H1 (cell line): ENCODE measurements at regions not wholly inside any gene's neighbourhood (a gene's known extent, or its start where the extent isn't known, plus 50 kb on each side); places are given as distances from the start of the nearest gene placed in this dataset.

Source experiments
- CTCF ChIA-PET: fragments of 300-600 bp; sonication (Branson Sonifier 250); formaldehyde crosslinking; loops from one replicate; lab custom pipeline; 2021; ENCODE audit not compliant: partially characterized antibody; lab: Charles Lee
- POLR2A ChIA-PET: fragments of 300-600 bp; sonication (Branson Sonifier 250); formaldehyde crosslinking; loops from one replicate; lab custom pipeline; 2021; ENCODE audit warnings: inconsistent platforms; ENCODE audit not compliant: partially characterized antibody; lab: Charles Lee
- DNase-seq, 2 experiments: peaks; one replicate each; pipeline versions ENCODE4 v3.0.0 to v3.0.0-alpha.2; 2010 to 2022; ENCODE audit warnings: low spot score in 2 of 2, low read depth in 1 of 2, mixed read lengths in 1 of 2
- FAIRE-seq: peaks from 2 replicates; lab custom pipeline; 2011; peaks lifted over from hg19 to GRCh38; lab: Jason Lieb, UNC
- H2AFZ ChIP-seq: 2 replicates; pipeline ENCODE4 v1.8.1; 2012; ENCODE audit warnings: low read length, inconsistent platforms
- H2AK5ac ChIP-seq: 2 replicates; pipeline ENCODE4 v1.6.1; 2013; ENCODE audit warnings: low read depth, low read length
- H2BK120ac ChIP-seq: replicated peaks from 2 replicates; pipeline ENCODE3; 2013; ENCODE audit warnings: low read depth, low read length, inconsistent platforms
- H2BK12ac ChIP-seq: 2 replicates; pipeline ENCODE4 v1.6.1; 2013; ENCODE audit warnings: low read depth, low read length
- H2BK15ac ChIP-seq: 2 replicates; pipeline ENCODE4 v1.6.1; 2013; ENCODE audit warnings: low read length
- H2BK20ac ChIP-seq: 2 replicates; pipeline ENCODE4 v1.6.1; 2013; ENCODE audit warnings: low read length
- H2BK5ac ChIP-seq: 2 replicates; pipeline ENCODE4 v1.6.1; 2013; ENCODE audit warnings: low read depth, low read length
- H3K14ac ChIP-seq: 2 replicates; pipeline ENCODE4 v1.6.1; 2013; ENCODE audit warnings: inconsistent platforms; ENCODE audit not compliant: insufficient read length
- H3K18ac ChIP-seq: 2 replicates; pipeline ENCODE4 v1.6.1; 2013; ENCODE audit warnings: low read length; ENCODE audit errors: extremely low read depth
- H3K23ac ChIP-seq: 2 replicates; pipeline ENCODE4 v1.6.1; 2013; ENCODE audit warnings: inconsistent platforms; ENCODE audit not compliant: insufficient read length
- H3K23me2 ChIP-seq: 2 replicates; pipeline ENCODE4 v1.6.1; 2013; ENCODE audit warnings: low read depth, low read length
- H3K27ac ChIP-seq: 2 replicates; pipeline ENCODE4 v1.6.1; 2011; ENCODE audit warnings: low read depth, low read length, inconsistent platforms
- H3K27me3 ChIP-seq, 4 experiments: replicated peaks in 1 of 4; 1 replicate in 1 of 4; 2 replicates in 3 of 4; pipeline versions ENCODE4 v1.6.1 to v1.8.1; 2011 to 2013; ENCODE audit warnings: low read length in 3 of 4, mild to moderate bottlenecking in 3 of 4, inconsistent platforms in 2 of 4, mixed read lengths in 2 of 4, moderate library complexity in 1 of 4; ENCODE audit not compliant: control insufficient read depth in 3 of 4, insufficient read depth in 3 of 4; ENCODE audit errors: extremely low read depth in 1 of 4
- H3K36me3 ChIP-seq, 4 experiments: 2 replicates each; pipeline versions ENCODE4 v1.6.1 to v1.8.1; 2011 to 2013; ENCODE audit warnings: mild to moderate bottlenecking in 4 of 4, low read length in 3 of 4, moderate library complexity in 2 of 4, control low read depth in 1 of 4, inconsistent platforms in 1 of 4; ENCODE audit not compliant: insufficient read depth in 4 of 4, control insufficient read depth in 2 of 4
- H3K4ac ChIP-seq: replicated peaks from 2 replicates; pipeline ENCODE3; 2013; ENCODE audit warnings: low read length, low read depth, mixed read lengths, inconsistent platforms; ENCODE audit not compliant: insufficient read length
- H3K4me1 ChIP-seq, 4 experiments: replicated peaks in 1 of 4; 1 replicate in 1 of 4; 2 replicates in 3 of 4; pipeline versions ENCODE4 v1.6.1 to v1.8.1; 2011 to 2013; ENCODE audit warnings: low read length in 3 of 4, inconsistent platforms in 2 of 4, mixed read lengths in 1 of 4; ENCODE audit not compliant: insufficient read depth in 4 of 4, control insufficient read depth in 3 of 4
- H3K4me2 ChIP-seq, 2 experiments: 2 replicates each; pipeline versions ENCODE4 v1.6.1 to v1.8.1; 2011 to 2013; ENCODE audit warnings: low read depth in 2 of 2, low read length in 2 of 2, control low read depth in 1 of 2, inconsistent platforms in 1 of 2, mild to moderate bottlenecking in 1 of 2; ENCODE audit not compliant: insufficient read depth in 1 of 2
- H3K4me3 ChIP-seq, 4 experiments: fragments of 200-600, 300-600 bp in 1 of 4; sonication (generic), shearing (Covaris generic), sonication (Bioruptor Twin) in 1 of 4; 2 replicates each; pipeline versions ENCODE4 v1.5.1 to v1.8.1; 2011 to 2016; ENCODE audit warnings: low read length in 4 of 4, low read depth in 3 of 4, control low read depth in 2 of 4, inconsistent platforms in 2 of 4, mild to moderate bottlenecking in 2 of 4, mixed read lengths in 1 of 4, moderate library complexity in 1 of 4; ENCODE audit not compliant: insufficient read depth in 2 of 4; ENCODE audit errors: extremely low read depth in 1 of 4
- H3K56ac ChIP-seq: replicated peaks from 2 replicates; pipeline ENCODE3; 2013; ENCODE audit warnings: low read depth, mild to moderate bottlenecking, mixed read lengths, low read length, inconsistent platforms; ENCODE audit not compliant: insufficient read length
- H3K79me1 ChIP-seq: 2 replicates; pipeline ENCODE4 v1.6.1; 2013; ENCODE audit warnings: low read depth, low read length, control low read depth
- H3K79me2 ChIP-seq, 2 experiments: 2 replicates each; pipeline versions ENCODE4 v1.6.1 to v1.8.1; 2012 to 2013; ENCODE audit warnings: low read length in 2 of 2, mild to moderate bottlenecking in 2 of 2, inconsistent platforms in 1 of 2; ENCODE audit not compliant: insufficient read depth in 2 of 2, control insufficient read depth in 1 of 2
- H3K9ac ChIP-seq, 4 experiments: replicated peaks in 1 of 4; 1 replicate in 1 of 4; 2 replicates in 3 of 4; pipeline versions ENCODE4 v1.6.1 to v1.8.1; 2011 to 2013; ENCODE audit warnings: low read depth in 3 of 4, low read length in 3 of 4, control low read depth in 2 of 4, mild to moderate bottlenecking in 2 of 4, moderate library complexity in 2 of 4, inconsistent platforms in 1 of 4; ENCODE audit errors: extremely low read depth in 1 of 4
- H3K9me3 ChIP-seq, 2 experiments: 2 replicates each; pipeline versions ENCODE4 v1.6.1 to v1.8.1; 2012 to 2013; ENCODE audit warnings: mild to moderate bottlenecking in 2 of 2, moderate library complexity in 2 of 2, control low read depth in 1 of 2, inconsistent platforms in 1 of 2, low read depth in 1 of 2, low read length in 1 of 2, mixed read lengths in 1 of 2; ENCODE audit not compliant: insufficient read depth in 2 of 2
- H4K20me1 ChIP-seq, 2 experiments: replicated peaks in 1 of 2; 2 replicates each; pipeline versions ENCODE3 to v1.8.1; 2011 to 2013; ENCODE audit warnings: inconsistent platforms in 2 of 2, low read length in 2 of 2, mild to moderate bottlenecking in 1 of 2; ENCODE audit not compliant: insufficient read depth in 2 of 2, control insufficient read depth in 1 of 2
- H4K5ac ChIP-seq: 2 replicates; pipeline ENCODE4 v1.6.1; 2013; ENCODE audit warnings: low read length, low read depth, mixed read lengths, inconsistent platforms; ENCODE audit not compliant: insufficient read length
- H4K8ac ChIP-seq: 2 replicates; pipeline ENCODE4 v1.8.0; 2013; ENCODE audit warnings: mild to moderate bottlenecking, moderate library complexity, low read length, inconsistent platforms; ENCODE audit not compliant: insufficient read depth; ENCODE audit errors: extremely low read depth
- H4K91ac ChIP-seq: replicated peaks from 2 replicates; pipeline ENCODE3; 2013; ENCODE audit warnings: low read length, mixed read lengths, inconsistent platforms; ENCODE audit not compliant: insufficient read length
- EGR1 ChIP-seq: IDR thresholded peaks from 2 replicates; pipeline ENCODE4 v1.6.1; 2011; ENCODE audit warnings: low read depth, low read length, borderline replicate concordance
- KDM4A ChIP-seq: IDR thresholded peaks from one replicate; pipeline ENCODE4 v1.7.1; 2012; ENCODE audit warnings: low read depth, mild to moderate bottlenecking, moderate library complexity, low read length, inconsistent platforms; ENCODE audit not compliant: severe bottlenecking
- SIN3A ChIP-seq, 2 experiments: IDR thresholded peaks in 1 of 2; conservative IDR thresholded peaks in 1 of 2; 2 replicates each; pipeline ENCODE4 v1.6.1; 2011 to 2012; ENCODE audit warnings: low read length in 2 of 2, improper control_type of control experiment in 1 of 2, low read depth in 1 of 2, mild to moderate bottlenecking in 1 of 2
- WGBS, 2 experiments: shearing (Covaris generic) in 1 of 2; methylation state at CpG; one replicate each; pipeline versions ENCODE4 v1.1.6 to v1.1.7; 2013 to 2015; ENCODE audit warnings: low lambda C conversion rate in 2 of 2, mixed read lengths in 2 of 2, inconsistent platforms in 1 of 2, low coverage in 1 of 2, missing lambda C conversion rate in 1 of 2; ENCODE audit not compliant: insufficient replicate concordance in 2 of 2, insufficient coverage in 1 of 2, insufficient read length in 1 of 2; ENCODE audit errors: extremely low coverage in 1 of 2, missing lambda C conversion rate in 1 of 2; 5-methylcytosine and 5-hydroxymethylcytosine counted together

DNA sequence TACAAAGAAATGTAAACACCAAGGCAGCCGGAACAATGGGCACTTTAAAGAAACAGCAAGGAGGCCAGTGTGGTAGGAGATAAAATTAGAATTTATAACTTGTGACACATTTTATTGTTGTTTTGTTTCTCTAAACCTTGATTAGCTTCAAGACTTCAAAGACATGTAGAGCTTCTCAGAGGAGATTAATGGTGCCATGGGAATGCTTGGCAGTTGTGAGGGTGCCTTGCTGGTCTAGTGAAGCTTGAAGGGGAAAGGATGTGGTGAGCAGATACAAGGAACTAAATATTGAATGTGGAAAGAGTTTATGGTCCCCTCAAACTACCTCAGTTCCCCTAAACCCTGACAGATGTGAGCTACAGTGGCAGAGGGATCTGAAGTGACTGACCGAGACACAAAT lies 322.4 kb upstream of the ADAMTS16 start:
- Histone ChIP-seq H3K79me2 (no peaks in the 10 kb centered on the region), H3K9me3 (no peaks in the 10 kb centered on the region), H3K79me1 (no peaks in the 10 kb centered on the region), H4K20me1 (no peaks in the 10 kb centered on the region), H3K23me2 (0 out of 2 replicates have a peak, but pooled peaks cover 2% of the 10 kb centered on the region), H3K27me3 (no peaks in the 10 kb centered on the region), H4K8ac (no peak overlapping the region), H3K9ac (no peak overlapping the region), H3K4ac (no peak overlapping the region), H4K5ac (no peak overlapping the region), H2BK20ac (no peak overlapping the region), H2AK5ac (no peak overlapping the region), H3K4me3 (no peak overlapping the region), H2BK15ac (no peak overlapping the region), H2BK5ac (no peak overlapping the region), H3K36me3 (no peaks in the 10 kb centered on the region), H3K4me2 (no peak overlapping the region), H4K91ac (no peak overlapping the region), H3K18ac (no peak overlapping the region), H3K4me1 (no peaks in the 10 kb centered on the region), H2BK120ac (no peak overlapping the region), H2BK12ac (no peak overlapping the region), H2AFZ (no peak overlapping the region), H3K56ac (no peak overlapping the region)
- FAIRE-seq (no peak), DNase-seq (no peak)
- ChIA-PET POLR2A (no interaction called here), CTCF (no interaction called here)
- 95% methylated on average over 2 of the region's 2 CpGs; no CpG with 5 or more reads in 1 of the 2 experiments for WGBS, 2 experiments
- TF ChIP-seq EGR1 (no peak), KDM4A (no peak), SIN3A (conservative IDR thresholded peaks at IDR 0.05 in 1 of 2, IDR thresholded peaks at IDR 0.05 in 1 of 2; ENCODE audit: low read depth in 1 of 2, low read length in 2 of 2) (no peak)
- TF ChIP-seq, all 59 proteins: peak for 0
- Histone ChIP-seq H3K23ac (no peak overlapping the region), H3K14ac (no peak overlapping the region), H3K27ac (no peak overlapping the region)
